Gastroesophageal sphincter (tissue), 3 donors: ENCODE measurements at regions not wholly inside any gene's neighbourhood (a gene's known extent, or its start where the extent isn't known, plus 50 kb on each side); places are given as distances from the start of the nearest gene placed in this dataset.

Experiments
- EP300 ChIP-seq: sonication (generic); formaldehyde crosslinking; IDR thresholded peaks from one replicate; pipeline ENCODE4 v1.6.1; 2017; ENCODE audit warnings: antibody characterized with exemption, mild to moderate bottlenecking
- TF ChIP-seq, protein P1 (sequence below), 4 experiments: fragments of 200-600 bp in 2 of 4; fragments of 450-650 bp in 2 of 4; sonication (generic) in 1 of 4; IDR thresholded peaks; one replicate each; pipeline ENCODE4 v1.5.1; 2017 to 2019; ENCODE audit warnings: antibody characterized with exemption in 4 of 4, mild to moderate bottlenecking in 2 of 4, moderate library complexity in 2 of 4

DNA sequence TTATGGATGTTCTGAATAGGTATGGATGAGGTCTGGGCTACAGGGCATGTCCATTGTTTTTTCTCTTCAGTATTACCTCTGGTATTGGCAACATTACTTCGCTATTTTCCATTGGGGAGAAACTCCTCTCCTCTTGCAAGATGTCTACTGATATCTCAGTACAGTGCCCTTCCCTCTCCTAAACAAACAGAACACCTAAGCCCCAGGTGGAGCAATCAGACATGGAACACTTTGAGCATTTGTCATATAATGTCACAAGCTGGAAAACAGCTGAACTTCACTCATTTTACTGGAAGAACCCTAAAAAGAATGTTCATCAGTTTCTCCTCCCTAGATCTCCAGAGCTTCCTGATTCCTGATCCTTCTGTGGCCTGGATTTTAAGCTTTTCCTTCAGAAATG, 339.8 kb downstream of the FRK start:
- TF ChIP-seq, protein P1, sequence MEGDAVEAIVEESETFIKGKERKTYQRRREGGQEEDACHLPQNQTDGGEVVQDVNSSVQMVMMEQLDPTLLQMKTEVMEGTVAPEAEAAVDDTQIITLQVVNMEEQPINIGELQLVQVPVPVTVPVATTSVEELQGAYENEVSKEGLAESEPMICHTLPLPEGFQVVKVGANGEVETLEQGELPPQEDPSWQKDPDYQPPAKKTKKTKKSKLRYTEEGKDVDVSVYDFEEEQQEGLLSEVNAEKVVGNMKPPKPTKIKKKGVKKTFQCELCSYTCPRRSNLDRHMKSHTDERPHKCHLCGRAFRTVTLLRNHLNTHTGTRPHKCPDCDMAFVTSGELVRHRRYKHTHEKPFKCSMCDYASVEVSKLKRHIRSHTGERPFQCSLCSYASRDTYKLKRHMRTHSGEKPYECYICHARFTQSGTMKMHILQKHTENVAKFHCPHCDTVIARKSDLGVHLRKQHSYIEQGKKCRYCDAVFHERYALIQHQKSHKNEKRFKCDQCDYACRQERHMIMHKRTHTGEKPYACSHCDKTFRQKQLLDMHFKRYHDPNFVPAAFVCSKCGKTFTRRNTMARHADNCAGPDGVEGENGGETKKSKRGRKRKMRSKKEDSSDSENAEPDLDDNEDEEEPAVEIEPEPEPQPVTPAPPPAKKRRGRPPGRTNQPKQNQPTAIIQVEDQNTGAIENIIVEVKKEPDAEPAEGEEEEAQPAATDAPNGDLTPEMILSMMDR (IDR thresholded peaks at IDR 0.05): no peak
- TF ChIP-seq EP300: no peak
